DMS53 treated with DMSO at 0.1 percent for 48 hours (cell line): ENCODE measurements at regions not wholly inside any gene's neighbourhood (a gene's known extent, or its start where the extent isn't known, plus 50 kb on each side); places are given as distances from the start of the nearest gene placed in this dataset.
"Not testable (repeated sequence)": the region's sequence is repeated elsewhere in the genome, so short reads cannot be mapped to it uniquely, and the experiment has no call there.

Experiments
- DNase-seq: peaks from one replicate; lab custom pipeline; 2025; ENCODE audit not compliant: unreplicated experiment; lab: John Stamatoyannopoulos, UW

DNA sequence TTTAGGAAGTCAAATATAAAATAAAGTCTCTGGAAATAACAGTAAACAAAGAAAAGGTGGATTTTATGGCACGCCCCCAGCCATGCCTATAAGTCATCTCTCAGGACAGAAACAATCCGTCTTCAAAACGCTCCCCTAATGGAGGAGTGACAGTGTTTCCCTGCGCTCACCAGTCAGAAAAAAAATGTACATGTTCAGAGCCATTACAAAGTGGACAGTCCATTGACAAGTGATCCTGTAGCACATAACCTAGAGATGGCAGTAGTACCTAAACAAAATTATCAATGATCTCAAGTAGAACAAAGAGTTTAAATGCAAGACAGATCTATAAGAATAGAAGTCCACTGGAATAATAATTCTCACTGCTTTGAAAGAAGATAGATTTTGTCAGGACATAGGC, 891.7 kb upstream of the MIR17HG start:
- no peak for DNase-seq

DNA sequence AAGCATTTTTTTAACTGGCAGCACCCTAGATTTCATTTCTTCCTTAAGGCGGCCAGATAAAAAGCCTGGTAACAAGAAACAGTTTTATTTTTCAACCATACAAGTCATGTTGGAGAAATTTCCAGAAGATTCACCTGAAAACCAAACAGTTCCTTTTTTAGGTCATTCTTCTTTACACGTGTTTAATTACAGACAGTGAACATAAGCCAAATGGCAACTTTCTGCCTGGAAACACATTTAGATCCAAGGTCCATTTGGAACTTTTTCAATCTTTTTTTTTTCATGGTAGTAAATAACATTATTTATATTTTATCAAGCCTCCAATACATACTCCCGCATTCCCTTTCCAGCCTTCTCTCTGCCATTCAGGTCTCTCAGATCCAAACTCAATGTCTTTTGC, 886.1 kb upstream of the MIR17HG start:
- DNase-seq, result no peak

DNA sequence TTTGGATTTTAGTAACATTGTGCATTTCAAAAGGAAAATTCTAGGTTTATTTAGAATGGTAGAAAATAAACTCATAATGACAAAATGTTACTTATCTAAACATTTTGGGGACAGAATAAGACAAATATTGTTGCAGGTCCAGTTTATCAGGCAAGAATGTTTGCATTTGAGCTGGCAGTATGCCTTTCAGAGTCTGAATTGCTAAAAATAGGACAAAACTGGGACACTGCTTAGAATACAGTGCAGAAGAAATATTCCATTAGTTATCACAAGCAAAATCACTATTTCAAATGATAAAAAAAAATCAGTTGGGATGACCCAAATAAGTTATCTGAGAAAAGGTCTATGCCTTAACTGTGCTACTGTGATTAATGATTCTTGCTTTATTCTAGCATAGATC, 870.3 kb upstream of the MIR17HG start:
- no peak for DNase-seq

DNA sequence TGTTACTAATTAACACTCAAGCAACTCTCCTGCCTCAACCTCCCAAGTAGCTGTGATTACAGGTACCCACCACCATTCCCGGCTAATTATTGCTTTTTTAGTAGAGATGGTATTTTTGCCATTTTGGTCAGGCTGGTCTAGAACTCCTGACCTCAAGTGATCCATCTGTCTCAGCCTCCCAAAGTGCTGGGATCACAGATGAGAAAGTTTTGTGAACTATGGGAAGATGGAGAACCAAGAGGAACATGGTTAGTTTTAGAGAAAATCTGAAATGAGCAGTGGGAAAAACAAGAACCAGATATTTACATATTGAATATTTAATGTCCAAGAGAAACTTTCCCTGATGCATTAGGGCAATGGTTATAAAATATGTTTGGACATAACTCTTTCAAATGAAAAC, 863.6 kb upstream of the MIR17HG start:
- DNase-seq, result no peak

DNA sequence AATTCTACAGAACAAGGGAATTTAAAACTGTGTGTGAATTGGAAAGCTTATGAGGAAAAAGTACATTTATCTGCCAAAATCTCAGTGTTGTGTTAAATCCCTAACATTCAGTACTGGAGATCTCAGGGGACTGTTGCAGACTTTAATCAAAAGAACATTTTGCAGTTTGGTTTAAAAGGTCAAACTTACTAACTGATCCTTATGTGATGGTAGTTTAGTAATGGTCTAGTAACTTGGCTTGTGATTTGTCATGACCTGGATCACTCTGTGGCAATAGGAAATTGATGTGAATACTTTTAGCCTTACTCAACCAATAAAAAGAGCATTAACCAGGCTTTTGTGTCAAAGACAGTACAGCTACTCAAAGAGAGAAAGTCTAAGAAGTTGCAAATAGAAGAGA, 862.1 kb upstream of the MIR17HG start:
- DNase-seq, result no peak

DNA sequence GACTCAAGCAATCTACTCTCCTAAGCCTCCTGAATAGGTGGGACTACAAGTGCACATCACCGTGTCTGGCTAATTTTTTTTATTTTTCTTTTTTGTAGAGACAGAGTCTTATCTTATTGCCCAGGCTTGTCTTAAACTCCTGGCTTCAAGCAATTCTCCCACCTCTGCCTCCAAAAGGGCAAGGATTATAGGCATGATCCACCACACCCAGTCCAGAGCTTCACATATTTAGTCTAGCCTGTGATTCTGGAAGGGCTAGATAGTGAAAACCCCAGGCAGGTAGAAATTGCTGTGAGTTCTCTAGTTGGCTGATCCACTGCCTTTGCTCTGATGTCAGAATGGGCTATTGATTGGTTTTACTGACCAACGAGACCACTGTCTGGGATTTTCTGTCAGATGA, 854.6 kb upstream of the MIR17HG start:
- no peak for DNase-seq

DNA sequence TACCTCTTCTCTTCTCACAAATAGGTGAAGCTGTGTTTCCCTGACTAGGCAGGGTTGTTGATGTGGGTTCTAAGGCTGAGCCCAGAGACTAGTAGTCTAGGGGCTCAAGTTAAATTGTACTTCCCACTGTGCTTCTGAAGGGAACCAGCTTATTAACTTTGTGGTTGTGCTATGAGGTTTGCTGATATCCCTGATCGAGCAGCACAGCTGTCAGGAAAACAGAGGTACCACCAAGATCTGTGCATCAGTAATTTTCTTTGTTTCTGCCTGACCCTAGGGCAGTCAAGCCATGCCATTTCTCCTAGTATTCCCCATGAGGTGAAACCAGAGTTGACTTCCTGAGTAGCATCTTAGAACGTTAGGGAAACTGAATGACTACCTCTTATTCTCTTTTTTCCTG, 853.8 kb upstream of the MIR17HG start:
- DNase-seq, result no peak

DNA sequence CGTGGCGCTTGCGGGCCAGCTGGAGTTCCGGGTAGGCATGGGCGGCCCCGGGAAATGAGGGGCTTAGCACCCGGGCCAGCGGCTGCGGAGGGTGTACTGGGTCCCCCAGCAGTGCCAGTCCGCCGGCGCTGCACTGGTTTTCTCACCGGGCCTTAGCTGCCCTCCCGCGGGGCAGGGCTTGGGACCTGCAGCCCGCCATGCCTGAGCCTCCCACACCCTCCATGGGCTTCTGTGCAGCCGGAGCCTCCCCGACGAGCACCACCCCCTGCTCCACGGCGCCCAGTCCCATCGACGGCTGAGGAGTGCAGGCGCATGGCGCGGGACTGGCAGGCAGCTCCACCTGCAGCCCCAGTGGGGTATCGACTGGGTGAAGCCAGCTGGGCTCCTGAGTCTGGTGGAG, 852.6 kb upstream of the MIR17HG start:
- DNase-seq, result not testable (repeated sequence)

DNA sequence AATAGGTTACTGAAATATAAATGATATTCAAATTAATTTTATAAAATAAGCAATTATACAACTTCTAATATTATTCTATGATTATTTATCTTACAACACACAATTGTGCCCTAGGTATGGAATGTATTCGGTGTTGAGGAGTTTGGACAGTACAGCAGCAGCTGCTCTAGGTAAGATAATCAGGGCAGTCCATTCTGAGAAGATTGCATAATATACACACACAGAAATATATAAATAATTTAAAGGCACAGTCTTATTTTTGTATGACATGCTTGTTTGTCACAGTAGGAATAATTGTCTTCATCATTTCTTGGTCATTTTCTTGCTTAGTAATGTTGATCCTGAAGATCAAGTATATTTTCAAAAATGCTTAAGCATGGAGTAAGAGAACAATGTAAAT, 849.4 kb upstream of the MIR17HG start:
- DNase-seq, result no peak

DNA sequence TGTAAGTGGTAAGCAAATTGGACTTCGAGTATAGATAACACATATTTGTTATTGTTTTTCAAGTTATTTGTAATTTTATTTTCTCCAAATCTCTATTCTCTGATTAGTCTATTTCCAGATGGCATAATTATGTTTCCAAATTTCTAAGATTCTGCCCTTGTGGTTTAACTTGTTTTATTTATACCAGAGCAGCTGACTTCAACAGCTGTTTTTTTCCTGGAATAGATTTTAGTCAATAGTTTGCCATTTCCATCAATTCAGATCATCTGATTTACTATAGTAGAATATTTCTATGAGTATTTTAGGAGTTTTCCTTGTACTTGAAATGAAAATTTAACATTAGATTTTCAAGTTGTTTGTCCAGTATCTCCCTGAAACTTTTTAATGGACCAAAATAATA, 848.7 kb upstream of the MIR17HG start:
- no peak for DNase-seq

DNA sequence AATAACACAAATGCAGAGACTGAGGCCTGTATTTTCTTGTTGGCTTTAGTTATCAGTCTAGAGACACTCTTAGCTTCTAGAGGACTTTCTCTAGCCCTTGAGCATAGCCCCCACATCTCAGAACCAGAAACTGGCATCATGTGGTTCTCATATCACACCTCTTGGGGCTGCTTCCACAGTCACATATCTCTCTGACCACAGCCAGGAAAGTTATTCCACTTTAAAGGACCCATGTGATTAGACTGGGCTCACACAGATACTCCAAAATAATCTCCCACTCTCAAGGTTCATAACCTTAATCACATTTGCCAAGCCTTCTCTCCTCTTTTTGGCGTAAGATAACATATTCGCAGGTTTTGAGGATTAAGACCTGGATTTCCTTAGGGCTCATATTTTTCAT, 846.9 kb upstream of the MIR17HG start:
- DNase-seq, result no peak

DNA sequence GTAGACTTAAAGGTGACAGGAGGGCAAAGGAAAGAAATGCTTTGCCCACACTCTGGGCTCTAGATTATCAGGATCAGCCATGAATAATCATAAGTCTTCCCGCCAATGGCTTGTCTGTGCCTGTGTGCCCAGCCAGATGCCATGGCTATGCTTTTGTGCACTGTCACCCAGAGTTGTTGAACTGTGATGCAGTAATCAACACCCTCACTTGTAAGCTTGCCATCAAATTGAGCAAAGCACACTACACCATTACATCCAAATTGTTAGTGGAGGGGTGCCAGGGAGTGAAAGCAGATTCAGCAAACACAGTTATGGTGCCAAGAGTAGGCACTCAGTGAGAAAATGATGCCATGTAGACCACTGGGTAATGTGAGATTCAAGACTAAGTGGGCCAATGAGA, 845.3 kb upstream of the MIR17HG start:
- DNase-seq, result no peak

DNA sequence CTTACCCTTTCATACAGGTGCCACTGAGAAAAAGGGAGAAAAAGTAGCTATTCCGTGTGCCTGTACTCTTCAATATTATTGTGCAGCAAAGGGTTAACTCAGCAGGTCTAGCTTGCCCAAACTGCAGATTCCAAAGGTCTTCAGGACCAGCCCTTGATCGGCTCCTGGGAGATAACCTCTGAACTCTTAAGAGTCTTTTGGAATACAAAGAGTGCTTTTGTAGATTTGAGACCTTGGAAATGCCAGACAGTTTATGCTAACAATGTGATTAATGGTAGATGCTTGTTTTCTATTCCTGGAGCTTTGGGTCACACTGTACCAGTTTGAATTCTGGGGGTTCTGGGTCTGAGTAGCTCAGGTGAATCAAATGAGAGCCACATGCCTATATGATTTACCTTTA, 844.7 kb upstream of the MIR17HG start:
- no peak for DNase-seq

DNA sequence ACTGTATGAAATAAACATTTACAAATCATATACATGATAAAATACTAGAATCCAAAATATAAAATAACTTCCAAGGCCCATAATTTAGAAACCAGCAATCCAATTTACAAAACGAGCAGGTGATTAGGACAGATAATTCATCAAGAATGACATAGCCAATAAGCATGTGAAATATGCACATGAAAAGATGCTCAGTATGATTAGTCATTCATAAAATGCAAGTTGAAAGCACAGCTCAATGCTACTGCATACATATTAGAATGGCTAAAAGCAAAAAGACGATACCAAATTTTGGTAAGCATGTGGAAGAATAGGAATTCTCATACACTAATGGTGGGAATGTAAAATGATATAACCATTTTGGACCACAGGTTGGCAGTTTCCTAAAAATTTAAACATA, 837.2 kb upstream of the MIR17HG start:
- no peak for DNase-seq

DNA sequence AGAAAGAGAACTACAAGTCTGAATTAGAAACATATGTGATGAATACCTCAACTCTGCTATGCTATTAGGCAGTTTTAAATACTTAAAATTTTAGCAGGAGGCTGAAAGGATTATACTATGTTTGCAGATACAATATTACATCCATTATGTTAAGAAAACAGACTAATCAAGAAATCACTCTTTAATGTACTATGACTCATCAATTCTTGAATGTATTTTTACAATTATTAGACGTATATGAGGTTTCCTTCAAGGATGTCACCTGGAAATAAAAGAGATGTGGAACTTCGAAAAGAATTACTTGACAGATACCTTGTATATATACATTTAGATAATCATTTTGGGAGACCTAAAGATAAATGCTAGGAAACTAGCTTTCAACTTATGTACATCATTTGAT, 835.6 kb upstream of the MIR17HG start:
- DNase-seq, result no peak

DNA sequence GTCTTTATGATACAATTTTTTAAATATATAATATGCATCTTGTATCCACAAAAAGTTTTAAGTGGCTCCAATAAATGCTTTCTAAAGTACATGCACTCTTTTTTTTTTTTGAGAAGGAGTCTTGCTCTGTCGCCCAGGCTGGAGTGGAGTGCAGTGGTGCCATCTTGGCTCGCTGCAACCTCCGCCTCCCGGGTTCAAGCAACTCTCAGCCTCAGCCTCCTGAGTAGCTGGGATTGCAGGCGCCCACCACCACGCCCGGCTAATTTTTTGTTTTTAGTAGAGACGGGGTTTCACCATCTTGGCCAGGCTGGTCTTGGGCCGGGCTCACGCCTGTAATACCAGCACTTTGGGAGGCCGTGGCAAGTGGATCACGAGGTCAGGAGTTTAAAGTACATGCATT, 832.8 kb upstream of the MIR17HG start:
- not testable (repeated sequence) for DNase-seq

DNA sequence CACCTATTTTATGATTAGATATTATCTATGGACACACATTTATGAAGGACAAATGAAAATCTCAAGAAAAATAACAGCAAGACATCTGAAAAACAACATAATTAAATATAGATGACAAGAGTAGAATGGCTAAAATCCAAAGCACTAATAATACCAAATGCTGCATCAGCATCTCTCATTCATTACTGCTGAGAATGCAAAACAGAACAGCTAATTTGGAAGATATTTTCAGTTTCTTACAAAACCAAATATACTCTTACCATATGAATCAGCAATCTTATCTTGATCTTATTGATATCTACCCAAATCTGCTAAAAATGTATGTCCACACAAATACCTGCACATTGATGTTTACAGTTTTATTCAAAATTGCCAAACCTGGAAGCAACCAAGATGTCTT, 829.1 kb upstream of the MIR17HG start:
- no peak for DNase-seq

DNA sequence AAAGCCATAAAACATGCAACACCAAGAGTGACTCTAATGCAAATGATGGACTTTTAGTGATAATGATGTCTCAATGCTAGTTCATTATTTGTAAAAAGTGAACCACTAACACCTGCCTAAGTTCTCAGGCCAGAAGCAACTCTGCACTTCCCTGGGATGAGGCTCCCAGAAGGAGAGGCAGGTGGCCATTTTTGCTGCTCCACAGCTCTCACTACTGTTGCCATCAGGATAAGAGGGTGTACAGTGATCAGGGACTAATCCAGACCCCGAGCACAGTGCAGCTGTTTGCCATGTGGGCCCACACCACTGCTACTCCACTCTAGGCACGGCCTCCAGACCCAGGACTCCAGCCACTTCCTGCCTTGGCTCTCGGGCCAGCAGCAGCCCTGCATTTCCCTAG, 828.3 kb upstream of the MIR17HG start:
- no peak for DNase-seq

DNA sequence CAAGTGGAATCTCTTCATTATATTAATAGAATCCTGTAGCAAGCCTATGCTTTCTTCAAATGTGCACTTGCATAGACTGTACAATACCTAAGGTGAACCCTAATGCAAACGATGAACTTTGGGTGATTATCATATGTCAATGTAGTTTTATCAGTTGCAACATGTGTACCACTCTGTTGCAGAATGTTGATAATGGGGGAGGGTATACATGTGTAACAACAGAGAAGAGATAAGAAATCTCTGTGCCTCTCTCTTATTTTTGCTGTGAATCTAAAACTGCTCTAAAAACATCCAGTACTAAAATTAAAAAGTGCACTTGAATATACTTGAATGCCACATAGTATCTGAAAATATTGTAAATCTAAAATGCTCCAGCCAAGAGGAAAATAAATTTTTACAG, 820.8 kb upstream of the MIR17HG start:
- DNase-seq, result no peak

DNA sequence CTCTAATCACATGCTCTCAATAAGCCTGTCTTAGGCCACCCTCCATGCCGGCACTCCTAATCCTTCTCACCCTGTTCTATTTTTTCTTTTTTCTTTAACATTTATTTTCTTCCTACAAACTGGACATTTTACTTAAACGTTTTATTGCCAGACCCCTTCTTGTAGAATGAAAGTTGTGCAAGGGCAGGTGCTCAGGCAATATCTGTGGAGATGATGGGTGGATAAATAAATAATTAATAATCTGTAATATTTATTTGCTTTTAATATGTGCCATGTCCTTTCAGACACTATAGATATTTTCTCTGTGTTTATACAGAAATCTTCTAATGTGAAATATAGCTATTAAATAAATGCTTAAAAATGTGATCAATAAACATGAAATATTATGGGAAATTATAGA, 815.7 kb upstream of the MIR17HG start:
- no peak for DNase-seq

DNA sequence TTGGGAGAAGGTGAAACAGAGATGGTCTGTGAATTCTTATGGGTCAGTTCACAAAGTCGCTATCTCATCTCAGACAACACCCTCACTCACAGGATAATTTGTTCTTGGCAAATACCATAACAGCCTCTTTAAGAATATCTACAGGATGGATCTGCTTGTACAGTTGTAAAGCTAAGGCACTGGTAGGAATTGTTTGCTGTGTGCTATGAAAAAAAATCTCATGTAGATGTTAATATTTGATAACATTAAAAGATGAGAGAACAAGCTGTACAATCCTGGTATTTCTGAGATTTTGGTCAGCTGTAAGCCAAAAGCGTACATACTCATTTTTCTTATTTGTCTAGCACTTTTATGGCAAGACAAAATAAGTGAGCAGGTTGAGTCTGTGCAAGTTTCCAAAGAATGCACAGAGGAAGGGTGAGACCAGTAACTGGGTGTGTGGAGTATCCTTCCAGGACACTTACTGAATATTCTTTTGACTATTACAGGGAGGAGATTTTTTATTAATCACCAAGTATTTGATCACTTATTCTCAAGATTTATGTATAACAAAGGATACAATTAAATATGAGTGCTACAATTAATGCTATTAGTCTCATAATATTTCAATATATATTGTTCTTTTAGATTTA, 814.5 kb upstream of the MIR17HG start:
- no peak for DNase-seq

DNA sequence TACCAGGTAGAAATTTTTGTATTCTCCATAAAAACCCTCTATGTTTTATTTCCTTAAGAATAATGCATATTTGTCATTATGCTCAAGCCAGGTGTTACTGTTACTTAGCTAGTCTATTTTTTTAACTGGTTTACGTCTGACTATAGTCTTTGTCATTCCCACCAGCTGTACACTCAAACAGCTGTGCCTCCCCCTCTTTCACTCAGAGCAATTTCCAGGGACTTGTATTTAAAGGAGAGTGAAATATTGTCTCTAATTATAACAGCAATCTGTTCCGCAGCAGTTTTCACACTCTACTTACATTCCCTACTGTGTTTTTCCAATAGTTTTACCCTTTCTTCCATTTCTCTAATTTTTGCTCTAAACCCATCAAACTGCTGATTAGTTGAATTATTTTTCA, 813.6 kb upstream of the MIR17HG start:
- no peak for DNase-seq

DNA sequence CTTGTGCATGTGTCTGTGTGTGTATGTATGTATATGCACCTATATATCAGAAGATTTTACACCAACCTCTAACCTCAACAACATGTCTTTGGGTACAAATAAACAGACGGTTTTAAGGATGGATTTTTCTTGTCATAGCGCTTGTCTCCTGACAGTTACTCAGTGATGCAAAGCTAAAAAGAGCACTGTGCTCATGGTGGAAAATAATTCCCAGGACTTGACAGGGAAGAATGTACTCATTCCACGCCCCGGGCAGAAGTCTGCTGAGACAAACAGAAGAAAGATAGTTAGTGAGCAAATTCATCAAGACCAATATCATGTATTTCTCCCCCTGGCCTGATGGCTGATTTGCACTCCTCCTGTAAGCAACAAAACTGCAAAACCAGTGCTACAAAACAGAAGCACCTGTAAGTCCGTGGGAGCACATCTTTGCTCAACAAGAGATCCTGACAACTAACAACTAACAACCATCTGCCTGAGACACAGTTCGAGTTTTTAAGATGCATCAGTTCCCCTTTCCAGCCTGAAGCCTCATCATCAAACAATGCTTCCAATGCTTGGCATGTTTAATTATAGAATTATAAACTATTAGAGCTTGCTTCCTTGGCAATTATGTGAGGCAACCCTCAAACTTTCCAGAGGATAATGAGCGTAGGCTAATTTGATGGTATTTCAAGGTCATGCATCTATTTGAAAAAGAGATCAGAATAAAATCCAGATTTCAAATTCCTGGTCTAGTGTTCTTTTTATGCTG, 812.7 kb upstream of the MIR17HG start:
- no peak for DNase-seq
